Stimulated activated CD4-positive, alpha-beta T cell treated with anti-CD3 and anti-CD28 coated beads, Interleukin-12 subunit alpha, Interleukin-12 subunit beta, amount 100 ng/mL, for 48 hours (primary cell): ENCODE measurements at regions not wholly inside any gene's neighbourhood (a gene's known extent, or its start where the extent isn't known, plus 50 kb on each side); places are given as distances from the start of the nearest gene placed in this dataset.
"Not testable (repeated sequence)": the region's sequence is repeated elsewhere in the genome, so short reads cannot be mapped to it uniquely, and the experiment has no call there.

Experiments
- DNase-seq, 3 donors: peaks; one replicate each; pipeline ENCODE4 v3.0.0-alpha.2; 2020; ENCODE audit warnings: low read depth in 2 of 3, low spot score in 1 of 3

DNA sequence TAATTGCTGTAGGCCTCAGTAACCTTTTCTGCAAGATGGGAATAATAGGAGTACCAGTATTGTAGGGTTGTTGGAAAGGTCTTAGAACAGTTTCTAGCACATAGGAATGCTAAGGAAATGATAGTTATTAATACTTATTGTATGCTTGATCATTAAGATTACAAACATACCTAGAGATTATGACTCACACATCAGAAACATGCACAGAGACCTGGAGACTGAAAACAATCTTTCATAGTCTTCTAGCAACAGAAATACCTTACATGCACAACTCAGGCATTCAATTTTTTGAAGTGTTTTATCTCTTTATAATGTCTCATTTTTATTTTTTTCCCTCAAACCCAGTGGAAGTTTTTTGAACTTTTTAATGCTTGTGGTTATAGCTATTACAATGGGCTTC, 104.4 kb upstream of the ZBTB20 start:
- DNase-seq: no peak

GRCh38 chr3:115252679-115253078, 105.6 kb upstream of the ZBTB20 start:
- no peak for DNase-seq

DNA sequence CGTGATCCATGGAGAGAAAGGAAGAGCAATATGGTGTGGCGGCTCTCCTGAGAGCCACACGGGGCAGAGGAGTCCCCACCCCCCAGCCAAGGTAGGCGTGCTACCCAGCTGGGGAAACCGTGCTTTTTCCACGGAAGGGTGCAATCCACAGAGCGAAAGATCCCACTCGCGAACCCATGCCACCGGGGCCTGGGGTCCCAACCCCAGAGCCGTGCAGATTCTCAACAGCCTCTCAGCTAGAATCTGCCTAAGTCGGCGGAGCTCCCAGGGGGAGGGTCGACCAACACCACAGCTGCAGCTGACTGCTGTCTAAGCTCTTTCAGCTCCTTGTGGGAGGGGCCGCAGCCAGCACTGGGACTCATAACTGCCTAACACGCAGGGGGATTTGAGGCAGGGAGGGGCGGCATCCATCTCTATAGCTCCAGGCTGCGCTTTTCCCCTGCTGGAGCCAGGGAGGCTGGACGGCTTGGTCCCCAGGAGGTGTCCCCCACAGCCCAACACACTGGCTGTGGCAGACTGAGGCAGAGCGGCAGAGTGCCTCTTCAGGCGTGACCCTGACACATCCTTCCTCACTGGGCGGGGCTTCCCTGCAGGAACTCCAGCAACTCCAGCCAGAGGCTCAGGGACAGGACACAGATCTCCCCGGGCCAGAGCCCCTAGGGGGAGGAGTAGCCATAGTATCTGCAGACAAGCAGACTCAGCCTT, 107.6 kb upstream of the ZBTB20 start:
- no peak for DNase-seq

DNA sequence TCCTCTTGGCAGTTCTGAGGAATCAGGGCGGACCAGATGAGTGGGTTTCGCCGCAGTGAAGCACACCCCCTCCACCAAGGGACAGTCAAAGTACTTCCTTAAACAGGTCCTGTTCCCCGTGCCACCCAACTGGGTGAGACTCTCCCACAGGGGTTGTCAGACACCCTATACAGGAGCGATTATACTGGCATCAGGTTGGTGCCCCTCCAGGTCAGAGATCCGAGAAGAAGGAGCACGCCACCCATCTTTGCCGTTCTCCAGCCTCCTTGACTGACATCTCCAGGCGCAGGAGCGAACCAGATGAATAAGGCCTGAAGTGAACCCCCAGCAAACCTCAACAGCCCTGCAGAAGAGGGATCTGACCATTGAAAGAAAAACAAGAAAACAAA, 108.1 kb upstream of the ZBTB20 start:
- DNase-seq: no peak

- no peak for DNase-seq
Observed at GRCh38 chr3:115270849-115271248, 123.8 kb upstream of the ZBTB20 start.

- DNase-seq: no peak
Observed at GRCh38 chr3:115272036-115272824, 125.1 kb upstream of the ZBTB20 start.

- no peak for DNase-seq
Observed at GRCh38 chr3:115275896-115276295, 128.8 kb upstream of the ZBTB20 start.

GRCh38 chr3:115279939-115280338, 132.9 kb upstream of the ZBTB20 start:
- no peak for DNase-seq

DNA sequence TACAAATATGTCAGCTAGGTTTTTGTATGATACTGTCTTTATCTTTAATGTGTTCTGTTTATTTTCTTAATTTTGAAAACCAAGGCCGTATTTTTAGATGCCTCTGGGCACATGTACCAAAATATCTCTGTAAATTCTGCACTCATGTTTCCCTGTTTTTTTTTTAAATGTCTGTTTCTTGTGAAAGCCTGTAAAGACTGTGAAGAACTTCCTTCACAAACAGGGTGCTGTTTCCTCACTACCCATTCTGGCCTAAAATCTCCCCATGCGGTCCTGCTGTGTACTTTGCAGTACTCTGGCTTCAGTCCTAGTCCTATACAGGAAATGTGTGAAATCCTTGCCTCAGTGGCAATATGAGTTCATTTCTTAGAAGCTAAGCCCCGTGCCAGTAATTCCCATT, 133.4 kb upstream of the ZBTB20 start:
- no peak for DNase-seq

DNA sequence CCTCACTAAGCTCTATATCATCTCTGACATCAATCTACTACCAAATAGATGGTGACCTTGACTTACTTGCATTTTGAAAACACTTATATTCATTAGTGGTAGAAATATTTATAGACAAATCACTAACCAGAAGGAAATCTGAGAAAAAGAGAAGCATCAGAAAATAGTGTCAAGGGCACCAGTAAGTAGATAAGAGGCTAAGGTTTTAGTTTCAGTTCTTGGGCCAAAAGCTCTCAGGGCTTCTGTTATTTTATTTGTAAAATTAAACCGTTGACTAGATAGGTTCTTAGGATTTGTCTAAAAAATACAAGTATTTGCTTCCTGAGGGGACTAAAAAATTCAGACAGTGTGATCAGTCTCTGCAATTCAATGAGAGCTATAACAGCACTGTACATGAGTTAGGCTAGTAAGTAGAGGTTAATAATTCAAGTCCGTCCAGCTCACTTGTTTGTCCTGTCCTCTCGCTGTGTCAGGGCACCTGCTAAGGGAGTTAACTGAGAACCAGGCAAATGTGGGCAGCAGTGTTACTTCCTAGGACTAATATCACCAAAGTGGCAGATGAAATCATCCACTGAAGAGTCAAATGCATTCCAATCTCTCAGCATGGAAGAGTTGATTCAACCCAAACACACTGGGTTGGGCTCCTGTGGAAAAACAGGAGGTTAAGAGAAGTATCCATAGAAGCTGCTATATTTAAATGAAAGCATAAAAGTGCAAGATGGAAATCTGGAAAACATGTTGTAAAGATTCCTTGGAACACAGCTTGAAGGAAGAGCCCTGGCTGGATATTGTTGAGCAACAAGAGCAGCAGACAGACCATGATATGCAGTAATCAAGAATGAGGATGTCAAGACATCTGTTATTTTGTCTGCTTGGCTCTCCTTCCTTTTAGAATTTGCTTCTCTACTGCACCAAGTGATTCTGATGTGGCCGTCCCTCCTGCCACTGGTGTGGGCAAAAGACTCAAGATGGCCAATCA, 134.9 kb upstream of the ZBTB20 start:
- DNase-seq: no peak

GRCh38 chr3:115284980-115285379, 137.9 kb upstream of the ZBTB20 start:
- no peak for DNase-seq

DNA sequence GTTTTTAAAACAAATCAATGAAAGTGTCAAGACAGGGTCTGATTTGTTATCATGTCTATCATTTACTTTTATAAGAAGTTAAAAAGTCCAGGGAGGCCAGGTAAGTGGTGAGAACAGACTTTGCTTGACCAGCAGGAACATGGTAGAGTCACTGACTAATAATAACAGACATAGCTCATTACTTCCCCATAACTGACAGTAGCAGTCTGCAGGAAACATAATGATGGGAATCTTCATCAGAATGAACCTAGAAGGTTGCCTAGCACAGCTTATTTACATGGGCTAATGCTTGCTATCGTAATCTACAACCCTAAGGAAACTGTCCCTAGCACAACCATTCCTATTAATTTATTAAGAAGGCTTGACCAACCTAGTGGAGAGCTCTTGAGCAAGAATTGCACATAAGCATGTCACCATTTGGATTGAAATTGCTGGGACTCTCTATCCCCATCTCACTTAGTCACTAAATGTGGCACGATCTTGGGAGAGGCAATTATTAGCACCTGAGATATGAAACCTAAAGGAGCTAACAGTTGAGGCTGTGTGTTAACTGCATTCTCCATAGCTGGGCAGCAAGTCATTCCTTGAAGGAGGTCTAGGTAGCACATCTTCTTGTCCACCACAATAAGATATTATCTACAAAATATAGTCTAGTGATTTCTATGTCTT, 139.6 kb upstream of the ZBTB20 start:
- no peak for DNase-seq

DNA sequence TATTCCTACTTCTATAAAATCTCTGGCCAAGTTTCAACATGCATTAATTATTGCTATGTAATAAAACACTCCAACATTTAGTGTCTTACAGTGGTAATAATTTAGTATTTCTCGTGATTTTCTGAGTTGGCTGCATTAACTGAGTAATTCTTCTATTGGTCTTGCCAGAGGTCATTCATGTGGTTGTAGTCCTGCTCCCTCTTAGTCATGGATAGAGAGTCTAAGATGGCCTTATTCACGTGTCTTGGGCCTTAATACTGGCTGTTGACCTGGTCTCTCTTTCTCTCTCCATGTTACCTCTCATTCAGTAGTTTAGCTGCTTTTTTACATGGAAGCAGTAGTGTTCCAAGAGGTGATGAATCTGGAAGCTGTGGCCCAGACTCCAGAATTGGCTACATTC, 140.1 kb upstream of the ZBTB20 start:
- no peak for DNase-seq

GRCh38 chr3:115292131-115292530, 145.0 kb upstream of the ZBTB20 start:
- no peak for DNase-seq

DNA sequence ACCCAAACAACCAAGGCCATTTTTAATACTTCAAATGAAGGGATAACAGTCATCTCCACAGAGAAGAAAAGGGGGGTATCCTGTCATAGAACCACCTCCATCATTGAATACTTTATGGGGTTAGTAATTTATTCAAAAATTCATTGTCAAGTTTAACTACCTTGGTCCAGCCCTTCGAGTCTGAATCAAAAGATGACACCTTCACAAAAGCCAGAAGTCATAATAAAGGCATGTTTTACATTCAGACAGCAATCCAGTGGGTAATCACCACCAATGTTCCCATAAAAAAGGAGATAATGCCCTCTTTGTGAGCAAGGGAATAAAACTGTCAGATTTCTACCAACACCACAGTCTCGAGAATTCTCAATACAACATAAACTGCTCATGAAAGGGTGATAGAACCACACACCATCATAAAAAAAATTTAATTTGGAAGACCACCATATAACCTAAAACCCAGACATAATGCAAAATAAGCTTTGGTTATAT, 145.6 kb upstream of the ZBTB20 start:
- no peak for DNase-seq

DNA sequence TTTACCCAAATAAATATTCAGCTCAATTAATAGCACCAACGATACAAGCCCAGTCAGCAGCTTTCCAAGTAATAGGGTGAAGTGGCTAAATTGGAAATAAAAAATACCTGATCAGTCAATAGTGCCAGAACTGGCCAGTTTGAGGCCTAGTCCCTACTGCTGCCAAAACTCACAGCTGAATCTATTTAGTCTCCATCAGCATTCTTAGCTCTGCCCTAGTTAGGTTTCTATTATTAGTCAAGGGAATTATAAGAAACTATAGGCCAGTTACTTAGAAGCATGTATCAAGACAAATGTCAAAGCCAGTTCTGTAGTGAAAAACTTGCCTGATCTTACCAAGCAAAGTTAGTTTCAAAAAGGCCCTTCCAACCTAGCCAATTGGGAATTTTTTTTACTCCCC, 146.2 kb upstream of the ZBTB20 start:
- no peak for DNase-seq

- no peak for DNase-seq
Observed at GRCh38 chr3:115301364-115301860, 154.3 kb upstream of the ZBTB20 start.

DNA sequence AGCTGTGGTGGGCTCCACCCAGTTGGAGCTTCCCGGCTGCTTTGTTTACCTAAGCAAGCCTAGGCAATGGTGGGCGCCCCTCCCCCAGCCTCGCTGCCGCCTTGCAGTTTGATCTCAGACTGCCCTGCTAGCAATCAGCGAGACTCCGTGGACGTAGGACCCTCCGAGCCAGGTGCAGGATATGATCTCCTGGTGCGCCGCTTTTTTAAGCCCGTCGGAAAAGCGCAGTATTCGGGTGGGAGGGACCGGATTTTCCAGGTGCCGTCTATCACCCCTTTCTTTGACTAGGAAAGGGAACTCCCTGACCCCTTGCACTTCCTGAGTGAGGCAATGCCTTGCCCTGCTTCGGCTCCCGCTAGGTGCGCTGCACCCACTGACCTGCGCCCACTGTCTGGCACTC, 170.9 kb upstream of the ZBTB20 start:
- DNase-seq: not testable (repeated sequence)

DNA sequence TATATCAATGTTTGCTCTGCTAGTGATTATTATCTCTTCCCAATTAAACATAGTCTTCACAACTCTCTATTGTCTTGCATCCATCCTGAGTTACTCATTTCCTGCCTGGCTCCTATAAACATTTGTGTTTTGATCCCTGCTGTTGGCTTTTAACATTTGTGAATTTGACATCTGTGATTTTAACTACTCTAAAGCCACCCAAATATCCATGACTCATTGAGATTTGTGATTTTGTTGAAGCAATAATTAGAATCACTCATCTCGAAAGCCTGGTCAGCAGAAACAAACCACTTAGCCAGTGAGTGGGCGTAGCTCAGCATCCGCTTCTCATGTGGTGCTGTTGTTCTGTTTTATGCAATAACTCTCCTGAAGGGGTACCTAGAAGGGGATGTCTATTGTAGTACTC, 174.3 kb upstream of the ZBTB20 start:
- DNase-seq: no peak

GRCh38 chr3:115322901-115323300, 175.8 kb upstream of the ZBTB20 start:
- no peak for DNase-seq

GRCh38 chr3:115323380-115323779, 176.3 kb upstream of the ZBTB20 start:
- no peak for DNase-seq
